AG09319 (cell line): ENCODE measurements at regions not wholly inside any gene's neighbourhood (a gene's known extent, or its start where the extent isn't known, plus 50 kb on each side); places are given as distances from the start of the nearest gene placed in this dataset.
"Not testable (repeated sequence)": the region's sequence is repeated elsewhere in the genome, so short reads cannot be mapped to it uniquely, and the experiment has no call there.

Source experiments
- DNase-seq: peaks from one replicate; pipeline ENCODE4 v3.0.0-alpha.2; 2010; ENCODE audit warnings: low read depth; ENCODE audit errors: extremely low read depth
- CTCF ChIP-seq: IDR thresholded peaks from 2 replicates; pipeline ENCODE4 v1.5.1; 2011; ENCODE audit warnings: low read depth, mild to moderate bottlenecking, inconsistent platforms, low read length, moderate library complexity

- DNase-seq, result no peak
- TF ChIP-seq CTCF, result no peak
Observed at GRCh38 chr2:167340322-167340721, 452.0 kb downstream of the XIRP2 start.

- DNase-seq, result no peak
- TF ChIP-seq CTCF, result no peak
Observed at GRCh38 chr2:167336213-167336612, 447.9 kb downstream of the XIRP2 start.

- no peak for DNase-seq
- TF ChIP-seq CTCF, result no peak
Observed at GRCh38 chr2:167335541-167335992, 447.3 kb downstream of the XIRP2 start.

- TF ChIP-seq CTCF, result no peak
- no peak for DNase-seq
Observed at GRCh38 chr2:167334146-167334742, 446.0 kb downstream of the XIRP2 start.

GRCh38 chr2:167333245-167333644 is 445.0 kb downstream of the XIRP2 start:
- TF ChIP-seq CTCF, result no peak
- no peak for DNase-seq

- no peak for DNase-seq
- TF ChIP-seq CTCF, result no peak
Observed at GRCh38 chr2:167332358-167332757, 444.1 kb downstream of the XIRP2 start.

- DNase-seq, result no peak
- TF ChIP-seq CTCF, result no peak
Observed at GRCh38 chr2:167331636-167332232, 443.5 kb downstream of the XIRP2 start.

- not testable (repeated sequence) for DNase-seq
Observed at GRCh38 chr2:167328808-167329207, 440.5 kb downstream of the XIRP2 start.
